Activated CD8-positive, alpha-beta T cell treated with anti-CD3 and anti-CD28 coated beads for 36 hours (primary cell): ENCODE measurements at regions not wholly inside any gene's neighbourhood (a gene's known extent, or its start where the extent isn't known, plus 50 kb on each side); places are given as distances from the start of the nearest gene placed in this dataset.

Experiments
- ATAC-seq: fragments of 200-7000 bp; cut with Tn5 transposase; one replicate; pipeline ENCODE4 v1.10.0; 2021; ENCODE audit warnings: mild to moderate bottlenecking, moderate library complexity
- CTCF ChIA-PET: fragments of 350-600 bp; sonication (Branson Sonifier 250); formaldehyde crosslinking; loops from one replicate; lab custom pipeline; 2021; ENCODE audit warnings: antibody characterized with exemption; lab: Charles Lee
- POLR2A ChIA-PET: fragments of 350-600 bp; sonication (Branson Sonifier 250); formaldehyde crosslinking; loops from one replicate; lab custom pipeline; 2021; ENCODE audit warnings: antibody characterized with exemption; lab: Charles Lee
- DNase-seq: peaks from one replicate; pipeline ENCODE4 v3.0.0-alpha.2; 2020
- H3K27ac Mint-ChIP-seq: one replicate; pipeline ENCODE4 v1.8.0; 2021; ENCODE audit warnings: mild to moderate bottlenecking, mixed read lengths
- H3K27me3 Mint-ChIP-seq: one replicate; pipeline ENCODE4 v1.8.0; 2021; ENCODE audit warnings: mixed read lengths
- H3K36me3 Mint-ChIP-seq: one replicate; pipeline ENCODE4 v1.8.0; 2021; ENCODE audit warnings: low read depth, mixed read lengths
- H3K4me1 Mint-ChIP-seq: one replicate; pipeline ENCODE4 v1.8.0; 2021; ENCODE audit warnings: low read depth, mixed read lengths
- H3K4me3 Mint-ChIP-seq: one replicate; pipeline ENCODE4 v1.8.0; 2021; ENCODE audit warnings: mild to moderate bottlenecking, moderate library complexity, mixed read lengths
- H3K9me3 Mint-ChIP-seq: one replicate; pipeline ENCODE4 v1.8.0; 2021; ENCODE audit warnings: mixed read lengths
- intact Hi-C: fragments of 100-400 bp; cut with micrococcal nuclease; formaldehyde crosslinking; loops from one replicate; pipeline ENCODE4 v1.10.0; 2022
- TF ChIP-seq, protein P1 (sequence below): fragments of 200-600 bp; IDR thresholded peaks from one replicate; pipeline ENCODE4 v1.8.0; 2022; ENCODE audit warnings: antibody characterized with exemption, mild to moderate bottlenecking

DNA sequence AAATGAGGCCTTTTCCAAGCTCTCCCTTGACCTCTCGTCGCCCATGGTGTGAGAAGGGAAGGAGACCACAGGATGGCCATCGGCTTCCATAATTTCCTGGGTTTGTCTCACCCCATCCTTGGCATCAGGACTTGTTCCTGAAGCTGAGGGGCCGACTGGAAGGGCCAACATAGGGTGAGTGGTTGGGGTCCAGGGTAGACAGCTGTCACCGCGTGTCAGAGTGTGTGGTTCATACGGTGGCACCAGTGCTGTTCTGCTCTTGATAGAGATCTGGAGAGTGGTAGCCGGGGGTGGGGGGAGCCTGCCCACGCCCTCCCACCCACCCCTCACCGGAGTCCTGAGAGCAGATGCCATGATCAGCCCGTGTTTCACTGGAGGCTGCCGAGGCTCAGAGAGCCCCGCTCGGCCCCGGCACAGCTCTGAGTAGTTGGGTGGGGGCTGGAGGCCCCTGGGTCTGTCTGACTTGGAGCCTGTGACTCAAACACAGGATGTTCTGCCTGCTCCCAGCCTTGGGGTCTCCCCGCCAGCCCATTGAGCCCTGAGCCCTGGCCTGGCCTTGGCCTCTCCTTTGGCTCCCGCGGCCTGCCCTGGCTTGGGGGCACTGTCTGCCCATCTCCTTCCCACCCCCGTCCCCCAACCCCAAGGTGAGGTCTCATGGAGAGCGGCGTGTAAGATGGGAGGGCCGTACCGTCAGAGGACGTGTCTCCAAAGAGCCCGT is 53.1 kb upstream of the IER5L start:
- ChIA-PET POLR2A (no interaction called here), CTCF (no interaction called here)
- no peak overlapping the region for H3K27ac Mint-ChIP-seq
- peaks cover 42% of the 10 kb centered on the region for H3K4me1 Mint-ChIP-seq
- H3K9me3 Mint-ChIP-seq = peaks cover 18% of the 10 kb centered on the region
- ATAC-seq (no peak), DNase-seq (no peak)
- H3K36me3 Mint-ChIP-seq = no peaks in the 10 kb centered on the region
- no peak overlapping the region for H3K4me3 Mint-ChIP-seq
- H3K27me3 Mint-ChIP-seq = no peaks in the 10 kb centered on the region
- TF ChIP-seq, protein P1, sequence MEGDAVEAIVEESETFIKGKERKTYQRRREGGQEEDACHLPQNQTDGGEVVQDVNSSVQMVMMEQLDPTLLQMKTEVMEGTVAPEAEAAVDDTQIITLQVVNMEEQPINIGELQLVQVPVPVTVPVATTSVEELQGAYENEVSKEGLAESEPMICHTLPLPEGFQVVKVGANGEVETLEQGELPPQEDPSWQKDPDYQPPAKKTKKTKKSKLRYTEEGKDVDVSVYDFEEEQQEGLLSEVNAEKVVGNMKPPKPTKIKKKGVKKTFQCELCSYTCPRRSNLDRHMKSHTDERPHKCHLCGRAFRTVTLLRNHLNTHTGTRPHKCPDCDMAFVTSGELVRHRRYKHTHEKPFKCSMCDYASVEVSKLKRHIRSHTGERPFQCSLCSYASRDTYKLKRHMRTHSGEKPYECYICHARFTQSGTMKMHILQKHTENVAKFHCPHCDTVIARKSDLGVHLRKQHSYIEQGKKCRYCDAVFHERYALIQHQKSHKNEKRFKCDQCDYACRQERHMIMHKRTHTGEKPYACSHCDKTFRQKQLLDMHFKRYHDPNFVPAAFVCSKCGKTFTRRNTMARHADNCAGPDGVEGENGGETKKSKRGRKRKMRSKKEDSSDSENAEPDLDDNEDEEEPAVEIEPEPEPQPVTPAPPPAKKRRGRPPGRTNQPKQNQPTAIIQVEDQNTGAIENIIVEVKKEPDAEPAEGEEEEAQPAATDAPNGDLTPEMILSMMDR = no peak
- intact Hi-C loops = no loop called here

DNA sequence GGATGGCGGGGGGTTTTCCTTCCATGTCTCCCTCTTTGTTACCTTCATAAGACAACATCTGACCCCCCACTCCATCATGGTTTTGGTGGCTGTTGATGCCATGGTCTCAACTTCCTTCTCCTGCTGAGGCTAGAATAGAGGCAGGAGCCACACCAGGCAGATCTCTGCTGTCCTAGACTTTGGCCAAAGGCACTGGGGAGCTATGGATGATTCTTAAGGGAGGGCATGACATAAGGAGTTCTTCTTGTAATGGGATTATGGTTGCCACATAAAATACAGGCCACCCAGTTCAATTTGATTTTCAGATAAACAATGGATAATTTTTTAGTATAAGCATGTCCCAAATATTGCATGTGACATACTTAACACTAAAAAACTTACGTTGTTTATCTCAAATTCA is 52.2 kb upstream of the IER5L start:
- Mint-ChIP-seq H3K27me3 (no peaks in the 10 kb centered on the region), H3K4me3 (no peak overlapping the region), H3K27ac (no peak overlapping the region), H3K4me1 (peaks cover 42% of the 10 kb centered on the region), H3K36me3 (no peaks in the 10 kb centered on the region), H3K9me3 (peaks cover 18% of the 10 kb centered on the region)
- ATAC-seq = no peak
- ChIA-PET CTCF (no interaction called here), POLR2A (interaction anchor here (1.0 kb wide), 1 partner anchor 8 kb away, joined by 3 read pairs; no protein-coding TSS in a partner anchor)
- no peak for DNase-seq
- intact Hi-C loops = no loop called here
- TF ChIP-seq, protein P1 = no peak
